RWPE2 (cell line): ENCODE measurements at regions not wholly inside any gene's neighbourhood (a gene's known extent, or its start where the extent isn't known, plus 50 kb on each side); places are given as distances from the start of the nearest gene placed in this dataset.

Source experiments
- ATAC-seq: fragments of 200-7000 bp; cut with Tn5 transposase; 3 replicates; pipeline ENCODE4 v1.9.1; 2021; ENCODE audit warnings: low read depth
- DNase-seq: peaks from one replicate; pipeline ENCODE4 v3.0.0-alpha.2; 2020; ENCODE audit warnings: low spot score
- H3K27ac ChIP-seq: fragments of 450-650 bp; 2 replicates; pipeline ENCODE4 v1.5.1; 2017; ENCODE audit warnings: mild to moderate bottlenecking; ENCODE audit not compliant: poor library complexity, severe bottlenecking
- H3K27me3 ChIP-seq: fragments of 250-450 bp; sonication (Bioruptor Pico); 2 replicates; pipeline ENCODE4 v1.5.1; 2021; ENCODE audit warnings: mild to moderate bottlenecking, moderate library complexity; ENCODE audit not compliant: insufficient read depth, poor library complexity, severe bottlenecking
- H3K36me3 ChIP-seq: fragments of 250-450 bp; sonication (Bioruptor Pico); 2 replicates; pipeline ENCODE4 v1.5.1; 2020; ENCODE audit warnings: low read depth, mild to moderate bottlenecking, moderate library complexity
- H3K4me1 ChIP-seq: fragments of 250-450 bp; sonication (Bioruptor Pico); 2 replicates; pipeline ENCODE4 v1.5.1; 2021; ENCODE audit warnings: mild to moderate bottlenecking, moderate library complexity; ENCODE audit not compliant: insufficient read depth, poor library complexity, severe bottlenecking
- H3K4me3 ChIP-seq: fragments of 250-450 bp; sonication (Bioruptor Pico); 2 replicates; pipeline ENCODE4 v1.5.1; 2021; ENCODE audit warnings: mild to moderate bottlenecking, moderate library complexity; ENCODE audit not compliant: severe bottlenecking
- H3K9me3 ChIP-seq: fragments of 250-450 bp; sonication (Bioruptor Pico); 2 replicates; pipeline ENCODE4 v1.5.1; 2021; ENCODE audit warnings: mild to moderate bottlenecking, moderate library complexity; ENCODE audit not compliant: severe bottlenecking
- TF ChIP-seq, protein P1 (sequence below): fragments of 450-650 bp; IDR thresholded peaks from one replicate; pipeline ENCODE4 v1.5.1; 2017; ENCODE audit warnings: mild to moderate bottlenecking, moderate library complexity; ENCODE audit not compliant: poor library complexity, severe bottlenecking

DNA sequence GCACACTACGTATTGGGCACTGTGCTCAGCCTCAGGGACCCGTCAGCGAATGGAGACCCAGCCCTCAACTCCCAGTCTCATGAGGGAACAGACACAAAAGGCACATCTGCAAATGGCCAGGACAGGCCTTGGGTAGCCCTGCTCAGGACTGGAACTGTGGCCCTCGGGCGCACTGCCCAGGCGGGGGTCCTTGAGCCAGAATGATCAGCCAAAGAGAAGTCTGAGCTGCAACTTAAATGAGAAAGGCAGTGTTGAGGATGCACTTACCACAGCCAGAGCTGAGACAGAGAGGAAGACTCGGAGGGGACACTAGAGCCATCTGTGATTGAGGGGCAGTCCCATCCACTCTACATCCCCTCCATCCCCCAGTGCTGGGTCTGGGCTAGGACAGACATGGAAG, 117.3 kb downstream of the C16orf95 start:
- Histone ChIP-seq H3K27ac (no peak overlapping the region), H3K4me3 (no peak overlapping the region), H3K27me3 (no peaks in the 10 kb centered on the region), H3K36me3 (no peaks in the 10 kb centered on the region), H3K4me1 (peaks cover 2% of the 10 kb centered on the region), H3K9me3 (no peaks in the 10 kb centered on the region)
- TF ChIP-seq, protein P1, sequence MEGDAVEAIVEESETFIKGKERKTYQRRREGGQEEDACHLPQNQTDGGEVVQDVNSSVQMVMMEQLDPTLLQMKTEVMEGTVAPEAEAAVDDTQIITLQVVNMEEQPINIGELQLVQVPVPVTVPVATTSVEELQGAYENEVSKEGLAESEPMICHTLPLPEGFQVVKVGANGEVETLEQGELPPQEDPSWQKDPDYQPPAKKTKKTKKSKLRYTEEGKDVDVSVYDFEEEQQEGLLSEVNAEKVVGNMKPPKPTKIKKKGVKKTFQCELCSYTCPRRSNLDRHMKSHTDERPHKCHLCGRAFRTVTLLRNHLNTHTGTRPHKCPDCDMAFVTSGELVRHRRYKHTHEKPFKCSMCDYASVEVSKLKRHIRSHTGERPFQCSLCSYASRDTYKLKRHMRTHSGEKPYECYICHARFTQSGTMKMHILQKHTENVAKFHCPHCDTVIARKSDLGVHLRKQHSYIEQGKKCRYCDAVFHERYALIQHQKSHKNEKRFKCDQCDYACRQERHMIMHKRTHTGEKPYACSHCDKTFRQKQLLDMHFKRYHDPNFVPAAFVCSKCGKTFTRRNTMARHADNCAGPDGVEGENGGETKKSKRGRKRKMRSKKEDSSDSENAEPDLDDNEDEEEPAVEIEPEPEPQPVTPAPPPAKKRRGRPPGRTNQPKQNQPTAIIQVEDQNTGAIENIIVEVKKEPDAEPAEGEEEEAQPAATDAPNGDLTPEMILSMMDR: no peak
- ATAC-seq (no peak), DNase-seq (no peak)

DNA sequence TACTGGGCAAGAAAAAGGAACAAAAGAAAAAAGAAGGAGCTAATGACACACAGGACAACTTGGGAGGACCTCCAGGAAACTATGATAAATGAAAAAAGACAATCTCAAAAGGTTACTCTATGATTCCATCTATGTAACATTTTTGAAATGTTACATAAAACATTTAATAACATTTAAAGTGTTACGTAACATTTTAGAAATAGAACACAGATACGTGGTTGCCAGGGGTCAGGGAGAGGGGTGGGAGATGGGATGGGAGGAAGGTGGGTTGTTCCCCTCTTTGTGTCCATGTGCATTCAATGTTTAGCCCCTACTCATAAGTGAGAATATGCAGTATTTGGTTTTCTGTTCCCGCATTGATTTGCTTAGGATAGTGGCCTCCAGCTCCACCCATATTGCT, 116.6 kb downstream of the C16orf95 start:
- Histone ChIP-seq H3K27ac (peak overlapping the region; percentile 29), H3K4me1 (peaks cover 2% of the 10 kb centered on the region), H3K9me3 (no peaks in the 10 kb centered on the region), H3K36me3 (no peaks in the 10 kb centered on the region), H3K27me3 (no peaks in the 10 kb centered on the region), H3K4me3 (no peak overlapping the region)
- ATAC-seq (no peak), DNase-seq (no peak)
- TF ChIP-seq, protein P1: no peak

- DNase-seq (no peak), ATAC-seq (peak; percentile 92)
- H3K4me1 ChIP-seq: peaks cover 2% of the 10 kb centered on the region
- TF ChIP-seq, protein P1: no peak
- H3K27me3 ChIP-seq: no peaks in the 10 kb centered on the region
- no peak overlapping the region for H3K4me3 ChIP-seq
- H3K36me3 ChIP-seq: no peaks in the 10 kb centered on the region
- no peaks in the 10 kb centered on the region for H3K9me3 ChIP-seq
- H3K27ac ChIP-seq: peak overlapping the region; percentile 29
Measured at GRCh38 chr16:87201052-87201451, 116.1 kb downstream of the C16orf95 start.

- TF ChIP-seq, protein P1: no peak
- Histone ChIP-seq H3K27ac (peak overlapping the region; percentile 29), H3K27me3 (no peaks in the 10 kb centered on the region), H3K36me3 (no peaks in the 10 kb centered on the region), H3K4me3 (no peak overlapping the region), H3K4me1 (peaks cover 8% of the 10 kb centered on the region), H3K9me3 (no peaks in the 10 kb centered on the region)
- no peak for ATAC-seq
- no peak for DNase-seq
Measured at GRCh38 chr16:87201790-87202189, 115.4 kb downstream of the C16orf95 start.

GRCh38 chr16:87202346-87202745, 114.8 kb downstream of the C16orf95 start:
- Histone ChIP-seq H3K4me3 (no peak overlapping the region), H3K4me1 (peaks cover 13% of the 10 kb centered on the region), H3K27ac (no peak overlapping the region), H3K9me3 (no peaks in the 10 kb centered on the region), H3K27me3 (no peaks in the 10 kb centered on the region), H3K36me3 (no peaks in the 10 kb centered on the region)
- no peak for ATAC-seq
- no peak for DNase-seq
- TF ChIP-seq, protein P1: no peak
